Tibial nerve (tissue), 4 donors: ENCODE measurements at regions not wholly inside any gene's neighbourhood (a gene's known extent, or its start where the extent isn't known, plus 50 kb on each side); places are given as distances from the start of the nearest gene placed in this dataset.

Source experiments
- DNase-seq, 2 donors: peaks; one replicate each; pipeline ENCODE4 v3.0.0-alpha.2; 2019; ENCODE audit warnings: low spot score in 2 of 2
- H3K27ac ChIP-seq, 4 donors: fragments of 200-600 bp; sonication (generic) in 3 of 4; one replicate each; pipeline ENCODE4 v1.5.1; 2017 to 2019; ENCODE audit warnings: mild to moderate bottlenecking in 1 of 4
- H3K27me3 ChIP-seq, 2 donors: fragments of 200-600 bp; sonication (generic) in 1 of 2; one replicate each; pipeline versions ENCODE4 v1.5.1 to v1.6.0; 2017 to 2019
- H3K36me3 ChIP-seq, 3 donors: fragments of 200-600 bp; sonication (generic); one replicate each; pipeline ENCODE4 v1.5.1; 2018 to 2019
- H3K4me1 ChIP-seq, 4 donors: fragments of 200-600 bp; sonication (generic) in 3 of 4; one replicate each; pipeline ENCODE4 v1.5.1; 2017 to 2019
- H3K4me3 ChIP-seq, 4 donors: fragments of 200-600 bp; sonication (generic) in 3 of 4; one replicate each; pipeline ENCODE4 v1.5.1; 2017 to 2019; ENCODE audit warnings: mild to moderate bottlenecking in 1 of 4, moderate library complexity in 1 of 4
- H3K9me3 ChIP-seq, 4 donors: fragments of 200-600 bp; sonication (generic) in 3 of 4; one replicate each; pipeline ENCODE4 v1.5.1; 2017 to 2019
- CTCF ChIP-seq, 5 experiments: fragments of 200-600 bp in 3 of 5; fragments of 450-650 bp in 2 of 5; sonication (generic) in 3 of 5; IDR thresholded peaks; one replicate each; pipeline ENCODE4 v1.5.1; 2016 to 2019; ENCODE audit warnings: antibody characterized with exemption in 5 of 5, mild to moderate bottlenecking in 3 of 5, moderate library complexity in 2 of 5
- EP300 ChIP-seq, 2 donors: sonication (generic); formaldehyde crosslinking; IDR thresholded peaks; one replicate each; pipeline ENCODE4 v1.6.1; 2017; ENCODE audit warnings: antibody characterized with exemption in 2 of 2, mild to moderate bottlenecking in 1 of 2
- POLR2A ChIP-seq, 2 donors: fragments of 450-650 bp; IDR thresholded peaks; one replicate each; pipeline ENCODE4 v1.6.1; 2017; ENCODE audit warnings: antibody characterized with exemption in 2 of 2, mild to moderate bottlenecking in 2 of 2, moderate library complexity in 2 of 2
- WGBS, 2 donors: methylation state at CpG; one replicate each; pipeline ENCODE4 v1.1.5; 2018; 5-methylcytosine and 5-hydroxymethylcytosine counted together

- 57 to 83% methylated on average over 2 of the region's 2 CpGs for WGBS, 2 donors
- Histone ChIP-seq H3K4me1 (no peaks in the 10 kb centered on the region), H3K27me3 (no peaks in the 10 kb centered on the region), H3K27ac (no peak overlapping the region), H3K9me3 (no peaks in the 10 kb centered on the region), H3K4me3 (no peak overlapping the region), H3K36me3 (no peaks in the 10 kb centered on the region)
- DNase-seq = no peak
- TF ChIP-seq EP300 (IDR thresholded peaks at IDR 0.05) (no peak), POLR2A (IDR thresholded peaks at IDR 0.05) (no peak)
Measured at GRCh38 chr2:235200216-235200615, 248.4 kb downstream of the SH3BP4 start.

- no peak for TF ChIP-seq POLR2A (IDR thresholded peaks at IDR 0.05)
- TF ChIP-seq EP300 (IDR thresholded peaks at IDR 0.05) = no peak
- no peak for TF ChIP-seq CTCF (IDR thresholded peaks at IDR 0.05)
- H3K4me3 ChIP-seq = no peak overlapping the region
- WGBS, 2 donors = 74 to 76% methylated on average over 12 of the region's 12 CpGs
- no peaks in the 10 kb centered on the region for H3K27me3 ChIP-seq
- H3K36me3 ChIP-seq = no peaks in the 10 kb centered on the region
- H3K9me3 ChIP-seq = no peaks in the 10 kb centered on the region
- no peak overlapping the region for H3K27ac ChIP-seq
- H3K4me1 ChIP-seq = no peaks in the 10 kb centered on the region
- DNase-seq = no peak
Measured at GRCh38 chr2:235201756-235202155, 249.9 kb downstream of the SH3BP4 start.

- Histone ChIP-seq H3K9me3 (peaks cover 0 to 1% (median 0%) of the 10 kb centered on the region in 4 donors), H3K36me3 (no peaks in the 10 kb centered on the region), H3K4me3 (no peak overlapping the region), H3K27ac (no peak overlapping the region), H3K27me3 (no peaks in the 10 kb centered on the region), H3K4me1 (no peaks in the 10 kb centered on the region)
- WGBS, 2 donors = 86 to 89% methylated on average over 5 of the region's 5 CpGs
- no peak for DNase-seq
- TF ChIP-seq CTCF (IDR thresholded peaks at IDR 0.05) (no peak), EP300 (IDR thresholded peaks at IDR 0.05) (no peak), POLR2A (IDR thresholded peaks at IDR 0.05) (no peak)
Measured at GRCh38 chr2:235204948-235205347, 253.1 kb downstream of the SH3BP4 start.

GRCh38 chr2:235206399-235206798 lies 254.6 kb downstream of the SH3BP4 start:
- no peaks in the 10 kb centered on the region for H3K36me3 ChIP-seq
- 78% methylated on average over 10 of the region's 10 CpGs for WGBS, 2 donors
- no peak overlapping the region for H3K27ac ChIP-seq
- no peak for DNase-seq
- no peaks in the 10 kb centered on the region for H3K4me1 ChIP-seq
- H3K27me3 ChIP-seq = no peaks in the 10 kb centered on the region
- TF ChIP-seq POLR2A (IDR thresholded peaks at IDR 0.05) = no peak
- no peak for TF ChIP-seq EP300 (IDR thresholded peaks at IDR 0.05)
- no peak for TF ChIP-seq CTCF (IDR thresholded peaks at IDR 0.05)
- no peak overlapping the region for H3K4me3 ChIP-seq
- peaks cover 0 to 5% (median 0%) of the 10 kb centered on the region in 4 donors for H3K9me3 ChIP-seq

- Histone ChIP-seq H3K4me1 (no peaks in the 10 kb centered on the region), H3K27ac (no peak overlapping the region), H3K36me3 (no peaks in the 10 kb centered on the region), H3K27me3 (no peaks in the 10 kb centered on the region), H3K4me3 (no peak overlapping the region), H3K9me3 (peaks cover 0 to 5% (median 0%) of the 10 kb centered on the region in 4 donors)
- no peak for DNase-seq
- no peak for TF ChIP-seq EP300 (IDR thresholded peaks at IDR 0.05)
- WGBS, 2 donors = 64 to 73% methylated on average over 5 of the region's 5 CpGs
Measured at GRCh38 chr2:235206980-235207579, 255.3 kb downstream of the SH3BP4 start.

- Histone ChIP-seq H3K27me3 (no peaks in the 10 kb centered on the region), H3K36me3 (no peaks in the 10 kb centered on the region), H3K4me1 (no peaks in the 10 kb centered on the region), H3K4me3 (no peak overlapping the region), H3K27ac (no peak overlapping the region), H3K9me3 (peaks cover 0 to 5% (median 0%) of the 10 kb centered on the region in 4 donors)
- WGBS, 2 donors = 20 to 42% methylated on average over 2 of the region's 2 CpGs
- TF ChIP-seq POLR2A (IDR thresholded peaks at IDR 0.05) = no peak
- DNase-seq = no peak
Measured at GRCh38 chr2:235211056-235211455, 259.2 kb downstream of the SH3BP4 start.
